ENCODE measurements at regions not wholly inside any gene's neighbourhood (a gene's known extent, or its start where the extent isn't known, plus 50 kb on each side); places are given as distances from the start of the nearest gene placed in this dataset.

- H3K4me3 ChIP-seq (ENCODE audit: low read depth, low read length) = no peak overlapping the region
- DNase-seq (ENCODE audit: low read depth) = no peak
- TF ChIP-seq CTCF (IDR thresholded peaks at IDR 0.05; ENCODE audit: insufficient read depth, low read length) = no peak
Measured at GRCh38 chr2:193276069-193276468, 1081.3 kb upstream of the TMEFF2 start.

GRCh38 chr2:193272011-193272410, 1077.3 kb upstream of the TMEFF2 start:
- no peak for TF ChIP-seq CTCF (IDR thresholded peaks at IDR 0.05; ENCODE audit: insufficient read depth, low read length)
- DNase-seq (ENCODE audit: low read depth) = no peak
- no peak overlapping the region for H3K4me3 ChIP-seq (ENCODE audit: low read depth, low read length)

DNA sequence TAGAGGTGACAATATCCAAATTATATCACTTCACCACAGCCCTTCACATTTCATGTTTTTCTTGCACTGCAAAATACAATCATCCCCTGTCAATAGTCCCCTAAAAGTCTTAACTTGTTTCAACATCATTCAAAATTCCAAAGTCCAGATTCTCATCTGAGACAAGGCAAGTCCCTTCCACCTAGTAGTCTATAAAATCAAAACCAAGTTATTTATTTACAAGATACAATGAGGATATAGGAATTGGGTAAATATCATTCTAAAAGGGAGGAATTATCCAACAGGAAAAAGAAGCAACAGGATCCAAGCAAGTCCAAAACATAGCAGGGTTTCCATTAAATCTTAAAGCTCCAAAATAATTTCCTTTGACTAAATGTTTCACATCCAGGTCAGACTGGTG, 1076.1 kb upstream of the TMEFF2 start:
- no peak for DNase-seq (ENCODE audit: low read depth)
- H3K4me3 ChIP-seq (ENCODE audit: low read depth, low read length) = no peak overlapping the region
- no peak for TF ChIP-seq CTCF (IDR thresholded peaks at IDR 0.05; ENCODE audit: insufficient read depth, low read length)

GRCh38 chr2:193267496-193268002, 1072.8 kb upstream of the TMEFF2 start:
- no peak for DNase-seq (ENCODE audit: low read depth)
- no peak overlapping the region for H3K4me3 ChIP-seq (ENCODE audit: low read depth, low read length)
- TF ChIP-seq CTCF (IDR thresholded peaks at IDR 0.05; ENCODE audit: insufficient read depth, low read length) = no peak

GRCh38 chr2:193253014-193253530, 1058.3 kb upstream of the TMEFF2 start:
- H3K4me3 ChIP-seq (ENCODE audit: low read depth, low read length) = no peak overlapping the region
- DNase-seq (ENCODE audit: low read depth) = no peak
- TF ChIP-seq CTCF (IDR thresholded peaks at IDR 0.05; ENCODE audit: insufficient read depth, low read length) = no peak

GRCh38 chr2:193251909-193252308, 1057.2 kb upstream of the TMEFF2 start:
- TF ChIP-seq CTCF (IDR thresholded peaks at IDR 0.05; ENCODE audit: insufficient read depth, low read length) = no peak

GRCh38 chr2:193250389-193250788, 1055.7 kb upstream of the TMEFF2 start:
- no peak for TF ChIP-seq CTCF (IDR thresholded peaks at IDR 0.05; ENCODE audit: insufficient read depth, low read length)
- DNase-seq (ENCODE audit: low read depth) = no peak
- no peak overlapping the region for H3K4me3 ChIP-seq (ENCODE audit: low read depth, low read length)

More at GRCh38 chr2:193251909-193252308, 1057.2 kb upstream of the TMEFF2 start:
- no peak overlapping the region for H3K4me3 ChIP-seq (ENCODE audit: low read depth, low read length)
- no peak for DNase-seq (ENCODE audit: low read depth)

Measured in fibroblast of the aortic adventitia (primary cell).